Mesodermal cell (in vitro differentiated cells): ENCODE measurements at regions not wholly inside any gene's neighbourhood (a gene's known extent, or its start where the extent isn't known, plus 50 kb on each side); places are given as distances from the start of the nearest gene placed in this dataset.

ENCODE experiments used
- H3K27ac ChIP-seq: 2 replicates; pipeline ENCODE4 v1.7.0; 2013; ENCODE audit warnings: mild to moderate bottlenecking, low read depth, low read length, moderate library complexity; ENCODE audit not compliant: severe bottlenecking
- H3K36me3 ChIP-seq: 2 replicates; pipeline ENCODE4 v1.7.1; 2013; ENCODE audit warnings: mild to moderate bottlenecking, low read length, moderate library complexity; ENCODE audit not compliant: control insufficient read depth, insufficient read depth
- H3K4me1 ChIP-seq: one replicate; pipeline ENCODE4 v1.7.1; 2013; ENCODE audit warnings: mild to moderate bottlenecking, low read length; ENCODE audit not compliant: insufficient read depth, control insufficient read depth, poor library complexity, severe bottlenecking
- H3K4me3 ChIP-seq: 2 replicates; pipeline ENCODE4 v1.7.0; 2013; ENCODE audit warnings: low read length, control low read depth, mild to moderate bottlenecking; ENCODE audit not compliant: insufficient read depth, poor library complexity, severe bottlenecking; ENCODE audit errors: extremely low read depth
- H3K9me3 ChIP-seq: 2 replicates; pipeline ENCODE4 v1.7.1; 2013; ENCODE audit warnings: mild to moderate bottlenecking, low read length, moderate library complexity; ENCODE audit not compliant: control insufficient read depth
- WGBS, 2 experiments: methylation state at CpG; one replicate each; pipeline ENCODE4 v1.1.5; 2013; ENCODE audit warnings: missing lambda C conversion rate in 2 of 2; ENCODE audit not compliant: insufficient coverage in 2 of 2; 5-methylcytosine and 5-hydroxymethylcytosine counted together

- H3K4me3 ChIP-seq, result no peak overlapping the region
- H3K9me3 ChIP-seq, result no peaks in the 10 kb centered on the region
- WGBS, 2 experiments, result 94 to 95% methylated on average over 11 to 14 of the region's 16 CpGs
- H3K36me3 ChIP-seq, result no peaks in the 10 kb centered on the region
- H3K4me1 ChIP-seq, result peaks cover 3% of the 10 kb centered on the region
- no peak overlapping the region for H3K27ac ChIP-seq
Observed at GRCh38 chr1:94629259-94630181, 88.0 kb upstream of the F3 start.

- H3K4me1 ChIP-seq, result peaks cover 13% of the 10 kb centered on the region
- H3K36me3 ChIP-seq, result no peaks in the 10 kb centered on the region
- H3K27ac ChIP-seq, result no peak overlapping the region
- no peak overlapping the region for H3K4me3 ChIP-seq
- WGBS, 2 experiments, result 80 to 94% methylated on average over 1 to 4 of the region's 6 CpGs
- H3K9me3 ChIP-seq, result no peaks in the 10 kb centered on the region
Observed at GRCh38 chr1:94628499-94628843, 86.9 kb upstream of the F3 start.

GRCh38 chr1:94627771-94628498, 86.4 kb upstream of the F3 start:
- Histone ChIP-seq H3K36me3 (no peaks in the 10 kb centered on the region), H3K9me3 (no peaks in the 10 kb centered on the region), H3K4me1 (peaks cover 19% of the 10 kb centered on the region), H3K27ac (no peak overlapping the region), H3K4me3 (no peak overlapping the region)
- 98 to 100% methylated on average over 7 to 8 of the region's 10 CpGs for WGBS, 2 experiments

- Histone ChIP-seq H3K4me3 (no peak overlapping the region), H3K27ac (no peak overlapping the region), H3K36me3 (no peaks in the 10 kb centered on the region), H3K4me1 (peaks cover 41% of the 10 kb centered on the region), H3K9me3 (no peaks in the 10 kb centered on the region)
- WGBS, 2 experiments, result 81 to 92% methylated on average over 3 to 4 of the region's 8 CpGs
Observed at GRCh38 chr1:94624203-94624602, 82.6 kb upstream of the F3 start.

GRCh38 chr1:94623560-94624148, 82.1 kb upstream of the F3 start:
- WGBS, 2 experiments, result 39 to 50% methylated on average over 4 to 6 of the region's 8 CpGs
- Histone ChIP-seq H3K36me3 (no peaks in the 10 kb centered on the region), H3K9me3 (peaks cover 3% of the 10 kb centered on the region), H3K4me1 (peaks cover 41% of the 10 kb centered on the region), H3K27ac (peak overlapping the region; percentile 69), H3K4me3 (no peak overlapping the region)

GRCh38 chr1:94622757-94623156, 81.2 kb upstream of the F3 start:
- H3K27ac ChIP-seq, result peak overlapping the region; percentile 69
- peaks cover 8% of the 10 kb centered on the region for H3K9me3 ChIP-seq
- no peak overlapping the region for H3K4me3 ChIP-seq
- 76 to 82% methylated on average over 6 to 7 of the region's 10 CpGs for WGBS, 2 experiments
- no peaks in the 10 kb centered on the region for H3K36me3 ChIP-seq
- H3K4me1 ChIP-seq, result peaks cover 41% of the 10 kb centered on the region

- H3K36me3 ChIP-seq, result no peaks in the 10 kb centered on the region
- peaks cover 51% of the 10 kb centered on the region for H3K4me1 ChIP-seq
- H3K4me3 ChIP-seq, result no peak overlapping the region
- H3K9me3 ChIP-seq, result peaks cover 8% of the 10 kb centered on the region
- peak overlapping the region; percentile 69 for H3K27ac ChIP-seq
Observed at GRCh38 chr1:94621802-94622201, 80.2 kb upstream of the F3 start.

- Histone ChIP-seq H3K4me3 (no peak overlapping the region), H3K36me3 (no peaks in the 10 kb centered on the region), H3K4me1 (peaks cover 53% of the 10 kb centered on the region), H3K27ac (peak overlapping the region; percentile 69), H3K9me3 (peaks cover 8% of the 10 kb centered on the region)
- 100% methylated on average over 1 to 2 of the region's 3 CpGs for WGBS, 2 experiments
Observed at GRCh38 chr1:94621395-94621794, 79.8 kb upstream of the F3 start.

- H3K27ac ChIP-seq, result no peak overlapping the region
Observed at GRCh38 chr1:94620345-94621031, 78.9 kb upstream of the F3 start.

GRCh38 chr1:94619731-94620130, 78.2 kb upstream of the F3 start:
- no CpG with 5 or more reads among the region's 1 CpG for WGBS, 2 experiments

More at GRCh38 chr1:94620345-94621031, 78.9 kb upstream of the F3 start:
- Histone ChIP-seq H3K4me1 (peaks cover 58% of the 10 kb centered on the region), H3K36me3 (no peaks in the 10 kb centered on the region), H3K4me3 (no peak overlapping the region), H3K9me3 (peaks cover 8% of the 10 kb centered on the region)
- WGBS, 2 experiments, result 90 to 96% methylated on average over 6 to 9 of the region's 10 CpGs

More at GRCh38 chr1:94619731-94620130, 78.2 kb upstream of the F3 start:
- Histone ChIP-seq H3K27ac (no peak overlapping the region), H3K36me3 (no peaks in the 10 kb centered on the region), H3K4me1 (peaks cover 61% of the 10 kb centered on the region), H3K4me3 (no peak overlapping the region), H3K9me3 (peaks cover 8% of the 10 kb centered on the region)
